ENCODE measurements at regions not wholly inside any gene's neighbourhood (a gene's known extent, or its start where the extent isn't known, plus 50 kb on each side); places are given as distances from the start of the nearest gene placed in this dataset.

DNA sequence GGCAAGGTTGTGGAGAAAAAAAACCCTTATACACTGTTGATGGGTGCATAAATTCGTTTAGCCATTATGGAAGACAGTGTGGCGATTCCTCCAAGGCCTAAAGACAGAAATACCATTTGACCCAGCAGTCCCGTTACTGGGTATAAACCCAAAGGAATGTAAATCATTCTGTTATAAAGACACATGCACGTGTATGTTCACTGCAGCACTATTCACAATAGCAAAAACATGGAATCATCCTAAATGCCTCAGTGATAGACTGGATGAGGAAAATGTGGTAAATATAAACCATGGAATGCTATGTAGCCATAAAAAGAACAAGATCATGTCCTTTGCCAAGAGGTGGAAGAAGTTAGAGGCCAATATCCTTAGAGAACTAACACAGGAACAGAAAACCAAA, 119.9 kb upstream of the PRR16 start:
- TF ChIP-seq POLR2A (IDR thresholded peaks at IDR 0.05; ENCODE audit: low read length) (no peak), GATA1 (IDR thresholded peaks at IDR 0.05; ENCODE audit: low read depth, low read length) (no peak)

Data from erythroblast (primary cell).